HG02852 (cell line): ENCODE measurements at regions not wholly inside any gene's neighbourhood (a gene's known extent, or its start where the extent isn't known, plus 50 kb on each side); places are given as distances from the start of the nearest gene placed in this dataset.
"Not testable (repeated sequence)": the region's sequence is repeated elsewhere in the genome, so short reads cannot be mapped to it uniquely, and the experiment has no call there.

ENCODE experiments used
- ATAC-seq: cut with Tn5 transposase; IDR thresholded peaks from one replicate; pipeline ENCODE4 v1.9.1; 2021; ENCODE audit warnings: mild to moderate bottlenecking, moderate library complexity; ENCODE audit not compliant: unreplicated experiment

- ATAC-seq = not testable (repeated sequence)
Observed at GRCh38 chr4:131352371-131352770, 1796.7 kb upstream of the PCDH10 start.

GRCh38 chr4:131366714-131367113, 1782.4 kb upstream of the PCDH10 start:
- no peak for ATAC-seq

DNA sequence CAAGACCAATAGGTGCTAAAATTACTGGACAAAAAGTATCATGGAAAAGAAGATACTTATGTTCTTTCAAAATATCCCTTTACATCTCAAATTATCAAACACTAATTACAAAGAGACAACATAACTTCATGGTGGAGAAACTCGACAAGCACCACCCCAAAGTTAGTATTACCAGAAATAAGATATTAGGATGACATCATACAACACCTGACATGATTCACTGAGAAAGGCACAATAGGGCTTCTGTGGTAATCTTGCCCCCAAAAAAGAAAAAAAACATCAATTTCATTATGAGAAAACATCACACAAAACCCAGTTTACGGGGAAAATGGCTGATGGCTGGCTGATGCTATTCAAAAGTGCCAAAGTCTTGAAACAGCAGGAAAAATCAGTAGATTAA, 1781.7 kb upstream of the PCDH10 start:
- ATAC-seq = no peak

GRCh38 chr4:131370846-131371245, 1778.2 kb upstream of the PCDH10 start:
- no peak for ATAC-seq

GRCh38 chr4:131381055-131381454, 1768.0 kb upstream of the PCDH10 start:
- ATAC-seq = no peak

DNA sequence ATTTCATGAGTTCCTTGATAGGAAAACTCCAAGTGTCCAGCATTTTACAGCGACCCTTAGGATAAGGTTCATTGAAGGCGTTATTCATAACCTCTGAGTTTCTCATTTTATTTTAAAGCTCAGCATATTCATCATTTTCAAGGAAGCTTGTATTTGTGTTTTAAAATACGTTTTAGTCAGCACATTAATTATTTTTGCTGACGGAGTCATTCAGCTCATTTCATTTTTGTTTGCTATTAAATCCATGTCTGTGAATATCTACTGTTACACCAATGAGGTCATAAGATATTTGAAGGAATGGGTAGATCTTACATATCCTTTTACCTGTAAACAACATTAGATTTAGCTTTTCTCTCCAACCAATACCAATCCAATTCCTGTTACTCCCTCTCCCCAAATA, 1766.3 kb upstream of the PCDH10 start:
- no peak for ATAC-seq

- ATAC-seq = no peak
Observed at GRCh38 chr4:131388277-131388676, 1760.8 kb upstream of the PCDH10 start.

GRCh38 chr4:131408102-131408501, 1741.0 kb upstream of the PCDH10 start:
- ATAC-seq = no peak

- no peak for ATAC-seq
Observed at GRCh38 chr4:131411393-131411792, 1737.7 kb upstream of the PCDH10 start.

GRCh38 chr4:131419147-131419546, 1729.9 kb upstream of the PCDH10 start:
- no peak for ATAC-seq

GRCh38 chr4:131426023-131426758, 1722.9 kb upstream of the PCDH10 start:
- peak; percentile 76 for ATAC-seq

- no peak for ATAC-seq
Observed at GRCh38 chr4:131427000-131427399, 1722.1 kb upstream of the PCDH10 start.

- ATAC-seq = no peak
Observed at GRCh38 chr4:131430302-131430701, 1718.8 kb upstream of the PCDH10 start.

GRCh38 chr4:131441004-131441688, 1707.9 kb upstream of the PCDH10 start:
- no peak for ATAC-seq

DNA sequence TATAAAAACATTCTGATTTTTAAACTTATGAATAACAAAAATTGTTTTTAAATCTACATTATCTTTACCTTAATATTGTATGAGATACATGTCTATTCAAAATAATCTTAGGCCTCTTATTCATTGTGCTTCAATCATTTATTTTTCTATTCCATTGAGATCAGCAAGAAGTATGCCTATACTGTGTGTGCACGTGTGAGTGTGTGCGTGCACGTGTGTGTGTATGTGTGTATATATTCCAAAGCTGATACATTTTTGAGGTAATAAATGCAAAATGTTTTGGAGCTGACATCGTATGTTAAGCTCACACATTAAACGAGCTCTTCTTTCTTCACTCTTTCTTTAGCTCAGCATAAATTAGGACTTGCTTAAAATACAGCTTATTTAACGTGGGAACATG, 1701.2 kb upstream of the PCDH10 start:
- ATAC-seq = no peak

GRCh38 chr4:131450572-131451209, 1698.4 kb upstream of the PCDH10 start:
- no peak for ATAC-seq

DNA sequence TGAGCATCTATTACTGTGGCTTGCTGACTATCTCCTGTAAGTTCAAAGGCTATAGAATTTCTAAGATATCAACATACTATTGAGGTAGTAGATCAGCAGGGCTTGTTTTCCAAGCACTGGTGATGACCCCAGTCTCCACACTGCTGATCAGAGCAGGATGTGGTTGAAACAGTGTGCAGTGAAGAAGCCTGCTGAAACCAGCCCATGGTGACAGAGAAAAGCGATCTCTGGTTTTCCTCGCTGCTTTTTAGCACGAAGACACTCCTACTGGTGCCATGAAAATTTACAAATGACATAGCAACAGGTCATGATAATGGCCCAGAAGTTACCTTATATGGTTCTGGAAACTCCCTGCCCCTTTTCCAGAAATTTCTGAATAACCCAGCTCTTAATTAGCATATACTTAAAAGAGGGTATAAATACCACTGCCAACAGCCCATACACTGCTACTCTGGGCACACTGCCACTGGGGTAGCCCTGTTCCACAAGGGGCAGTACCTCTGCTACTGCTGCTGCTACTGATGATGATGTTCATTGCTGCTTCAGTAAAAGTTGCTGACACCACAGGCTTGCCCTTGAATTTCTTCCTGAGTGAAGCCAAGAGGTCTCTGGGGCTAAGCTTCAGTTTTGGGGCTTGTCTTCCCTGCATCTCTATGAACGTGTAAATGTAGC, 1689.5 kb upstream of the PCDH10 start:
- peak; percentile 86 for ATAC-seq

GRCh38 chr4:131470360-131470759, 1678.7 kb upstream of the PCDH10 start:
- no peak for ATAC-seq

DNA sequence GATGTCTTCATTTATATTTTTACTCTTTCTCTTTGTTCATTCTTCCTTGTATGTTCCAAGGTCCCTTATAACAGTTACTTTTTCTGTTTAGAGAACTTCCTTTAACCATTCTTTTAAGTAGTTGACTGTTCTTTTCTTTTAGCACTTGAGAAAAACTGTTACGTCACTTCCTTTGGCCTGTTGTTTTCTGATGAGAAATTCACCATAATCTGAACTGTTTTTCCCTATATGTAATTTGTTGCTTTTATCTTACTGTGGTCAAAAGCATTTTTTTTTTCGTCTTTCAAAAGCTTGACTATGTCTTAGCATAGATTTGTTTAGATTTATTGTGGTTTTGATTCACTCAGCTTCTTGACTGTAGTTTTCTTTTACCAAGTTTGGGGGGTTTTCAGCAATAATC, 1660.3 kb upstream of the PCDH10 start:
- no peak for ATAC-seq

- not testable (repeated sequence) for ATAC-seq
Observed at GRCh38 chr4:131496211-131496610, 1652.9 kb upstream of the PCDH10 start.

DNA sequence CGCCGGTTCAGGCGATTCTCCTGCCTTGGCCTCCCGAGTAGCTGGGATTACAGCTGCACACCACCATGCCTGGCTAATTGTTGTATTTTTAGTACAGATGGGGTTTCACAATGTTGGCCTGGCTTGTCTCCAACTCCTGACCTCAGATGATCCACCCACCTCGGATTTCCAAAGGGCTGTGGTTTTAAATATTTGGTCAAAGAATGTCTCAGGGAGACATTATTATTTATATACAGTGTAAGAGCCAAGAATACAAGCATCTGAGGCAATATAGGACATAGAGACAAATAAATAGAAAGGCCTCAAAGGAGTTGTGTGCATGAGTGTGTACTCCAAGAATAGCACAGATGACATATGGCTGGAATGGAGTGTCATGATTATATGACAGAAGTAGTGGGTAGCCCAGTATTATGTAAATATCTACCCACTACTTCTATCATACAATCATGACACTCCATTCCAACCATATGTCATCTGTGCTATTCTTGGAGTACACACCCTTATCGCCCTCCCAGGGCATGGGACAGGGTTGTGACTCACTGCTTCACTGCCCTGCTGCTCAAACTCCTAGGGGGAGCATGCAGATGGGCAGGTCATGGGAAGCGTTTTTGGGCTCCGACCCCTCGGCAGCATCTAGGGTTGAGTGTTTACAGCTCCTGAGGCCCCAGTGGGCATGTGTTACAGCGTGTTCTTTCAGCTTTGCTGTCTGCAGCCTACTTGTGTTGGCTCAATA, 1649.8 kb upstream of the PCDH10 start:
- no peak for ATAC-seq
